ENCODE measurements at regions not wholly inside any gene's neighbourhood (a gene's known extent, or its start where the extent isn't known, plus 50 kb on each side); places are given as distances from the start of the nearest gene placed in this dataset.

GRCh38 chr16:79662122-79662521, 61.6 kb upstream of the MAF start:
- TF ChIP-seq, protein P1, sequence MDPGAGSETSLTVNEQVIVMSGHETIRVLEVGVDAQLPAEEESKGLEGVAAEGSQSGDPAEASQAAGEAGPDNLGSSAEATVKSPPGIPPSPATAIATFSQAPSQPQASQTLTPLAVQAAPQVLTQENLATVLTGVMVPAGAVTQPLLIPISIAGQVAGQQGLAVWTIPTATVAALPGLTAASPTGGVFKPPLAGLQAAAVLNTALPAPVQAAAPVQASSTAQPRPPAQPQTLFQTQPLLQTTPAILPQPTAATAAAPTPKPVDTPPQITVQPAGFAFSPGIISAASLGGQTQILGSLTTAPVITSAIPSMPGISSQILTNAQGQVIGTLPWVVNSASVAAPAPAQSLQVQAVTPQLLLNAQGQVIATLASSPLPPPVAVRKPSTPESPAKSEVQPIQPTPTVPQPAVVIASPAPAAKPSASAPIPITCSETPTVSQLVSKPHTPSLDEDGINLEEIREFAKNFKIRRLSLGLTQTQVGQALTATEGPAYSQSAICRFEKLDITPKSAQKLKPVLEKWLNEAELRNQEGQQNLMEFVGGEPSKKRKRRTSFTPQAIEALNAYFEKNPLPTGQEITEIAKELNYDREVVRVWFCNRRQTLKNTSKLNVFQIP (CRISPR knock-in tag; IDR thresholded peaks at IDR 0.05; ENCODE audit: borderline replicate concordance, low read depth) = no peak
- TF ChIP-seq ZFP3 (CRISPR knock-in tag; IDR thresholded peaks at IDR 0.05) (no peak), ZNF565 (CRISPR knock-in tag; conservative IDR thresholded peaks at IDR 0.05; ENCODE audit: low read depth) (no peak), ZC3H10 (CRISPR knock-in tag; IDR thresholded peaks at IDR 0.05) (no peak), PPARA (CRISPR knock-in tag; IDR thresholded peaks at IDR 0.05; ENCODE audit: borderline replicate concordance) (no peak), ZNF70 (CRISPR knock-in tag; IDR thresholded peaks at IDR 0.05) (no peak), BACH2 (CRISPR knock-in tag; IDR thresholded peaks at IDR 0.05; ENCODE audit: borderline replicate concordance) (no peak), OSR1 (CRISPR knock-in tag; IDR thresholded peaks at IDR 0.05) (no peak), TOX (CRISPR knock-in tag; IDR thresholded peaks at IDR 0.05; ENCODE audit: borderline replicate concordance) (no peak), TCF4 (CRISPR knock-in tag; IDR thresholded peaks at IDR 0.05; ENCODE audit: borderline replicate concordance) (no peak)
- TF ChIP-seq, protein P2, sequence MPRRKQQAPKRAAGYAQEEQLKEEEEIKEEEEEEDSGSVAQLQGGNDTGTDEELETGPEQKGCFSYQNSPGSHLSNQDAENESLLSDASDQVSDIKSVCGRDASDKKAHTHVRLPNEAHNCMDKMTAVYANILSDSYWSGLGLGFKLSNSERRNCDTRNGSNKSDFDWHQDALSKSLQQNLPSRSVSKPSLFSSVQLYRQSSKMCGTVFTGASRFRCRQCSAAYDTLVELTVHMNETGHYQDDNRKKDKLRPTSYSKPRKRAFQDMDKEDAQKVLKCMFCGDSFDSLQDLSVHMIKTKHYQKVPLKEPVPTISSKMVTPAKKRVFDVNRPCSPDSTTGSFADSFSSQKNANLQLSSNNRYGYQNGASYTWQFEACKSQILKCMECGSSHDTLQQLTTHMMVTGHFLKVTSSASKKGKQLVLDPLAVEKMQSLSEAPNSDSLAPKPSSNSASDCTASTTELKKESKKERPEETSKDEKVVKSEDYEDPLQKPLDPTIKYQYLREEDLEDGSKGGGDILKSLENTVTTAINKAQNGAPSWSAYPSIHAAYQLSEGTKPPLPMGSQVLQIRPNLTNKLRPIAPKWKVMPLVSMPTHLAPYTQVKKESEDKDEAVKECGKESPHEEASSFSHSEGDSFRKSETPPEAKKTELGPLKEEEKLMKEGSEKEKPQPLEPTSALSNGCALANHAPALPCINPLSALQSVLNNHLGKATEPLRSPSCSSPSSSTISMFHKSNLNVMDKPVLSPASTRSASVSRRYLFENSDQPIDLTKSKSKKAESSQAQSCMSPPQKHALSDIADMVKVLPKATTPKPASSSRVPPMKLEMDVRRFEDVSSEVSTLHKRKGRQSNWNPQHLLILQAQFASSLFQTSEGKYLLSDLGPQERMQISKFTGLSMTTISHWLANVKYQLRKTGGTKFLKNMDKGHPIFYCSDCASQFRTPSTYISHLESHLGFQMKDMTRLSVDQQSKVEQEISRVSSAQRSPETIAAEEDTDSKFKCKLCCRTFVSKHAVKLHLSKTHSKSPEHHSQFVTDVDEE (CRISPR knock-in tag; IDR thresholded peaks at IDR 0.05) = no peak
- ATAC-seq = no peak

GRCh38 chr16:79661578-79661977, 61.0 kb upstream of the MAF start:
- TF ChIP-seq, protein P1 (CRISPR knock-in tag; IDR thresholded peaks at IDR 0.05; ENCODE audit: borderline replicate concordance, low read depth) = no peak
- TF ChIP-seq ZNF70 (CRISPR knock-in tag; IDR thresholded peaks at IDR 0.05) (no peak), ISL1 (CRISPR knock-in tag; IDR thresholded peaks at IDR 0.05) (no peak), BACH2 (CRISPR knock-in tag; IDR thresholded peaks at IDR 0.05; ENCODE audit: borderline replicate concordance) (no peak), TCF4 (CRISPR knock-in tag; IDR thresholded peaks at IDR 0.05; ENCODE audit: borderline replicate concordance) (no peak), ZNF8 (CRISPR knock-in tag; IDR thresholded peaks at IDR 0.05) (no peak), ARNTL (CRISPR knock-in tag; IDR thresholded peaks at IDR 0.05; ENCODE audit: borderline replicate concordance, low read depth) (no peak), RARB (CRISPR knock-in tag; IDR thresholded peaks at IDR 0.05) (no peak), SNAI2 (CRISPR knock-in tag; IDR thresholded peaks at IDR 0.05) (no peak), CREB5 (CRISPR knock-in tag; IDR thresholded peaks at IDR 0.05; ENCODE audit: low read depth) (no peak), PPARA (CRISPR knock-in tag; IDR thresholded peaks at IDR 0.05; ENCODE audit: borderline replicate concordance) (no peak)
- TF ChIP-seq, protein P3, sequence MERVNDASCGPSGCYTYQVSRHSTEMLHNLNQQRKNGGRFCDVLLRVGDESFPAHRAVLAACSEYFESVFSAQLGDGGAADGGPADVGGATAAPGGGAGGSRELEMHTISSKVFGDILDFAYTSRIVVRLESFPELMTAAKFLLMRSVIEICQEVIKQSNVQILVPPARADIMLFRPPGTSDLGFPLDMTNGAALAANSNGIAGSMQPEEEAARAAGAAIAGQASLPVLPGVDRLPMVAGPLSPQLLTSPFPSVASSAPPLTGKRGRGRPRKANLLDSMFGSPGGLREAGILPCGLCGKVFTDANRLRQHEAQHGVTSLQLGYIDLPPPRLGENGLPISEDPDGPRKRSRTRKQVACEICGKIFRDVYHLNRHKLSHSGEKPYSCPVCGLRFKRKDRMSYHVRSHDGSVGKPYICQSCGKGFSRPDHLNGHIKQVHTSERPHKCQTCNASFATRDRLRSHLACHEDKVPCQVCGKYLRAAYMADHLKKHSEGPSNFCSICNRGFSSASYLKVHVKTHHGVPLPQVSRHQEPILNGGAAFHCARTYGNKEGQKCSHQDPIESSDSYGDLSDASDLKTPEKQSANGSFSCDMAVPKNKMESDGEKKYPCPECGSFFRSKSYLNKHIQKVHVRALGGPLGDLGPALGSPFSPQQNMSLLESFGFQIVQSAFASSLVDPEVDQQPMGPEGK (CRISPR knock-in tag; IDR thresholded peaks at IDR 0.05; ENCODE audit: borderline replicate concordance) = no peak
- TF ChIP-seq, protein P2 (CRISPR knock-in tag; IDR thresholded peaks at IDR 0.05) = no peak
- no peak for ATAC-seq
